ENCODE measurements at regions not wholly inside any gene's neighbourhood (a gene's known extent, or its start where the extent isn't known, plus 50 kb on each side); places are given as distances from the start of the nearest gene placed in this dataset.

DNA sequence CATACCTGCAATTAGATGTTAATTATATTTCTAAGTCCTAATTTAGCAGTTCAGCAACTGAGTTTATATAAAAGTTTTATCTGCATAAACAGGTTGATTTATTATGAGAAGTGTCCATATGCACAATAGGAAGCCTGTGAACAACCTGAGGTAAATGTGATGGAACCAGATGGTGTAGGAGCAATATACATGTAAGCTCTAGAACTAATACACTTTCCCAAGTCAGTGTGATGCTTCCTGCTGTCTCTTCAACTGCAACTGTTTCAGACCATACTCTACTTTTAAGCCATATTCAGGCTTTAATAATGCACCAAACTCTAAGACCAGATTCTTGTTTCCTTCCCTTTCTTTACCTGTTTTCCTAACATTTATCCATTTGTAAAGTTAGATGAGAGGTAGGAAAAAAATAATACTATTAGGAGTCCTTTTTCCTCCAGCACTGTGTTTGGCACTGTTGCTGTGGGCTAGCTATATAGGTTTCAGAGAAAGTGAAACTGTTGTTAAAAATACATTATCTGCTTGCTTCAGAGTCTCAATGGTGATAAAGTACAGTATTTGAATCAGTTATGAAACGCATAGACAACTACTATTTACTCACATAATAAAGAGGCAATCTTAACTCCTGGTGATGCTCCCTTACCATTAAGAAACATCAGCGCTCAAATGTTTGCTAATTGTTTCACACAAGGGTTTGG lies 1009.3 kb downstream of the GRIK2 start:
- TF ChIP-seq, protein P1, sequence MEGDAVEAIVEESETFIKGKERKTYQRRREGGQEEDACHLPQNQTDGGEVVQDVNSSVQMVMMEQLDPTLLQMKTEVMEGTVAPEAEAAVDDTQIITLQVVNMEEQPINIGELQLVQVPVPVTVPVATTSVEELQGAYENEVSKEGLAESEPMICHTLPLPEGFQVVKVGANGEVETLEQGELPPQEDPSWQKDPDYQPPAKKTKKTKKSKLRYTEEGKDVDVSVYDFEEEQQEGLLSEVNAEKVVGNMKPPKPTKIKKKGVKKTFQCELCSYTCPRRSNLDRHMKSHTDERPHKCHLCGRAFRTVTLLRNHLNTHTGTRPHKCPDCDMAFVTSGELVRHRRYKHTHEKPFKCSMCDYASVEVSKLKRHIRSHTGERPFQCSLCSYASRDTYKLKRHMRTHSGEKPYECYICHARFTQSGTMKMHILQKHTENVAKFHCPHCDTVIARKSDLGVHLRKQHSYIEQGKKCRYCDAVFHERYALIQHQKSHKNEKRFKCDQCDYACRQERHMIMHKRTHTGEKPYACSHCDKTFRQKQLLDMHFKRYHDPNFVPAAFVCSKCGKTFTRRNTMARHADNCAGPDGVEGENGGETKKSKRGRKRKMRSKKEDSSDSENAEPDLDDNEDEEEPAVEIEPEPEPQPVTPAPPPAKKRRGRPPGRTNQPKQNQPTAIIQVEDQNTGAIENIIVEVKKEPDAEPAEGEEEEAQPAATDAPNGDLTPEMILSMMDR (IDR thresholded peaks at IDR 0.05; ENCODE audit: low read depth, low read length): no peak
- no peak overlapping the region for H3K27ac ChIP-seq
- H3K27me3 ChIP-seq: no peaks in the 10 kb centered on the region
- H3K4me3 ChIP-seq: no peak overlapping the region
- H3K36me3 ChIP-seq: no peaks in the 10 kb centered on the region
- no peaks in the 10 kb centered on the region for H3K4me1 ChIP-seq (ENCODE audit: low read depth)
- DNase-seq (ENCODE audit: low read depth in 1 of 2, low spot score in 1 of 2): no peak
- no peaks in the 10 kb centered on the region for H3K9me3 ChIP-seq (ENCODE audit: low read depth)

DNA sequence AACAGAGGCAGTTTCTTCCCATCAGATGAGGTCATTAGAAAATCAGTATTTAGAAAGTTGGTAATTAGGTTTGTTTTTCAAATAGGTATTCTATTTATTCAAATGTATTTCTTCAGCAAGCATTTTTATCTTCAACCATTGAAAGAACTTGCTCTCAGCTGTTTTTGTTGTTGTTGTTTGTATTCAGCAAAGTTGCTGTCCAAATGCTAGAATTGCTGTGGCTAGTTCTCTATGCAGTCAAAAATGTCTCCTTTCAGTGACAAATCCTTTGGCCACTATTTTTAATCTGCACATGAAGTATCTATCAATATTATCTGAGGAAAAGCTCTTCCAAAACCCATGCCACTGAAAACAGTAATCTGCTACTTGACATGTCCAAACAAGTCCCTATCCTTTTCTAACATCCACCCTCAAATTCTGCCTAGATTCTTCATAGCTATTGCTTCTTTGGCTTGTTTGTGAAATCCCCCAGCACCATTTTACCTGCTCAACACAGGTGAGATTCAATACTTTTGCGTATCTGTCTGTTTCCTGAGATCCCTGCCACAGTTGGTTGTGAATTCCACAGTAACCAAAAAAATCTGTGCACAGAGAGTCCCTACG lies 1005.4 kb downstream of the GRIK2 start:
- H3K4me1 ChIP-seq (ENCODE audit: low read depth): no peaks in the 10 kb centered on the region
- no peak for DNase-seq (ENCODE audit: low read depth in 1 of 2, low spot score in 1 of 2)
- no peak overlapping the region for H3K27ac ChIP-seq
- H3K4me3 ChIP-seq: no peak overlapping the region
- TF ChIP-seq, protein P1 (IDR thresholded peaks at IDR 0.05; ENCODE audit: low read depth, low read length): no peak
- no peaks in the 10 kb centered on the region for H3K27me3 ChIP-seq
- H3K9me3 ChIP-seq (ENCODE audit: low read depth): no peaks in the 10 kb centered on the region
- H3K36me3 ChIP-seq: no peaks in the 10 kb centered on the region

DNA sequence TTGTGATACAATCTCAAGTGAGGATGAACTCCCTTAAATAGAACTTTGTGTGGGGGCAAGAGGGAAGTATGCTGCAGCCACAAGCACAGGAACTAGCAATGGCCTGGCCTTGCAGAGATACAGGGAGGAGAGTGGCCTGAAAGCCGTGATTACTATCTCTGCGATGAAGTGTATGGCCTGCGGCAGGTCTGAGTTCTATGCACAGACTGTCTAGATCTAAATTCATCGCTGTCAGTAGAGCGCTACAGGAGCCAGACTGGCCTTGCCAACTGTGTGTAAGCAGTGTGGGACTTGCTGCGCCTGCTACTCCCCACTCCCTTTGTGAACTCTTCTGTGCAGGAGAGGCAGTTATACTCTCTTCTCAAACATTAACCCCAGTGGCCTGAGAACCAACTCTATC lies 997.0 kb downstream of the GRIK2 start:
- DNase-seq (ENCODE audit: low read depth in 1 of 2, low spot score in 1 of 2): no peak
- Histone ChIP-seq H3K27ac (no peak overlapping the region), H3K27me3 (no peaks in the 10 kb centered on the region), H3K9me3 (ENCODE audit: low read depth) (no peaks in the 10 kb centered on the region), H3K4me3 (no peak overlapping the region), H3K4me1 (ENCODE audit: low read depth) (no peaks in the 10 kb centered on the region), H3K36me3 (no peaks in the 10 kb centered on the region)
- TF ChIP-seq, protein P1 (IDR thresholded peaks at IDR 0.05; ENCODE audit: low read depth, low read length): no peak

DNA sequence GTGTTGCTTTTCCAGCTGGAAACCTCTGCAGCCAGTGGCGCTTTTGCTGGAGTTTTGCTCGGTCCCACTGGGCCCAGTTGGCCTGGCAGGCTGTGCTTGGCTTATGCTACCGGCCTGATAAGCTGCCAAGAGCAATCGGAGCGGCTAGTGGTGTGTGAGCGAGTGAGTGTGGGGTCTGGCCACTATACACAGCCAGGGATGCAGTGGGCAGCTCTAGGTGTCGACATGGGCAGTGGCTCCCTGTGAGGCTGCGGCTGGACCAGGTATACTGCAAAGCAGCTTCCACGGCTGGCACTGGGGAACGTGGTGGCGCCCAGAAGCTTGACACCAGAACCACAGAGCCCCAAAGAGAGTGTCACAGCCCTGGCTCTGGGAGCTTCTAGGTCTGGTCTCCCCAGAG lies 996.5 kb downstream of the GRIK2 start:
- TF ChIP-seq, protein P1 (IDR thresholded peaks at IDR 0.05; ENCODE audit: low read depth, low read length): no peak
- Histone ChIP-seq H3K36me3 (no peaks in the 10 kb centered on the region), H3K4me3 (no peak overlapping the region), H3K4me1 (ENCODE audit: low read depth) (no peaks in the 10 kb centered on the region), H3K9me3 (ENCODE audit: low read depth) (no peaks in the 10 kb centered on the region), H3K27ac (no peak overlapping the region), H3K27me3 (no peaks in the 10 kb centered on the region)
- DNase-seq (ENCODE audit: low read depth in 1 of 2, low spot score in 1 of 2): no peak

DNA sequence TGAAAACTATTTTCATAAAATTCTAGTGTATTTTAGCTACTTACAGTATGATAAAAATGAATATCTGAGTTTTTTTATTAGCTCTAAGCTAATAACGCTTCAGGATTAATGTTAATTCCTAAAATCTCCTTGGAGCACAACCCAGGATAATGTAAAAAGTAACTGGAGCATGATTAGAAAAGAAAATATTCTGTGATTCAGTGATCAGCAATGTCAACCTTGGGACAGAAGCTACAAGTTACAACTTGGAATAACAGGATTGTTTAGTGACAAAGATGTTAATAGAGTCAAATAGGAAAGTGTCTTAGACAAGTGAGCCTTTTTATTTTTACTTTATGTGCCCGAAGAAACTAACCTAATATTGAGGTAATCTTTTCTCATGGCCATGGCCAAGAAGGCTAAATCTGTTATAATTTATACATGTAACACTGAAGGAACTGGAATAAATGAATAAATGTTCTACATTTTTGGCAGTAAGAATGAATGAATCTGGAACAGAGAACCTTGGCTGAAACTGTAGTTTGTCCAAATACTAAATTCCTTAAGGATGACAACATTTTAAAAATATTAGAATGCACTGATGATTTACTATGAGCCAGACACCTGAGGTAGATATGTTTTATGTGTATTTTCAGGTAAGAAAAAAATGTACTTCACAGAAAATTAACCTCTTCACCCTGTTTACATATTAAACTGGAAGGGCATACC lies 994.0 kb downstream of the GRIK2 start:
- no peak for DNase-seq (ENCODE audit: low read depth in 1 of 2, low spot score in 1 of 2)
- Histone ChIP-seq H3K9me3 (ENCODE audit: low read depth) (no peaks in the 10 kb centered on the region), H3K27me3 (no peaks in the 10 kb centered on the region), H3K27ac (no peak overlapping the region), H3K4me1 (ENCODE audit: low read depth) (no peaks in the 10 kb centered on the region), H3K36me3 (no peaks in the 10 kb centered on the region), H3K4me3 (no peak overlapping the region)
- TF ChIP-seq, protein P1 (IDR thresholded peaks at IDR 0.05; ENCODE audit: low read depth, low read length): no peak
